ENCODE measurements at regions not wholly inside any gene's neighbourhood (a gene's known extent, or its start where the extent isn't known, plus 50 kb on each side); places are given as distances from the start of the nearest gene placed in this dataset.
"Not testable (repeated sequence)": the region's sequence is repeated elsewhere in the genome, so short reads cannot be mapped to it uniquely, and the experiment has no call there.

DNA sequence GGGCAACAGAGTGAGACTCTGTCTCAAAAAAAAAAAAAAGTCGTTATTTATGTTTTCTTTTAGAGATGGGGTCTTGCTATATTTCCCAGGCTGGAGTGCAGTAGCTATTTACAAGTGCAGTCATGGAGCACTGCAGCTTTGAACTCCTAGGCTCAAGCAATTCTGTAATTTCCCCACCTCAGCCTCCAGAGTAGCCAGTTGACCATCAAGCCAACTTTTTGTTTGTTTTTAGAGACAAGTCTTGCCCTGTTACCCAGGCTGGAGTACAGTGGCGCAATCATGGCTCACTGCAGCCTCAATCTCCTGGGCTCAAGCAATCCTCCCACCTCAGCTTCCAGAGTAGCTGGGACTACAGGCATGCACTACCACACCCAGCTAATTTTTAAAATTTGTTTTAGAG lies 78.7 kb upstream of the PAX2 start:
- TF ChIP-seq, protein P1, sequence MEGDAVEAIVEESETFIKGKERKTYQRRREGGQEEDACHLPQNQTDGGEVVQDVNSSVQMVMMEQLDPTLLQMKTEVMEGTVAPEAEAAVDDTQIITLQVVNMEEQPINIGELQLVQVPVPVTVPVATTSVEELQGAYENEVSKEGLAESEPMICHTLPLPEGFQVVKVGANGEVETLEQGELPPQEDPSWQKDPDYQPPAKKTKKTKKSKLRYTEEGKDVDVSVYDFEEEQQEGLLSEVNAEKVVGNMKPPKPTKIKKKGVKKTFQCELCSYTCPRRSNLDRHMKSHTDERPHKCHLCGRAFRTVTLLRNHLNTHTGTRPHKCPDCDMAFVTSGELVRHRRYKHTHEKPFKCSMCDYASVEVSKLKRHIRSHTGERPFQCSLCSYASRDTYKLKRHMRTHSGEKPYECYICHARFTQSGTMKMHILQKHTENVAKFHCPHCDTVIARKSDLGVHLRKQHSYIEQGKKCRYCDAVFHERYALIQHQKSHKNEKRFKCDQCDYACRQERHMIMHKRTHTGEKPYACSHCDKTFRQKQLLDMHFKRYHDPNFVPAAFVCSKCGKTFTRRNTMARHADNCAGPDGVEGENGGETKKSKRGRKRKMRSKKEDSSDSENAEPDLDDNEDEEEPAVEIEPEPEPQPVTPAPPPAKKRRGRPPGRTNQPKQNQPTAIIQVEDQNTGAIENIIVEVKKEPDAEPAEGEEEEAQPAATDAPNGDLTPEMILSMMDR (IDR thresholded peaks at IDR 0.05), result not testable (repeated sequence)
- not testable (repeated sequence) for TF ChIP-seq POLR2AphosphoS5 (IDR thresholded peaks at IDR 0.05)
